ENCODE measurements at regions not wholly inside any gene's neighbourhood (a gene's known extent, or its start where the extent isn't known, plus 50 kb on each side); places are given as distances from the start of the nearest gene placed in this dataset.

GRCh38 chr5:2565147-2565546, 186.3 kb downstream of the IRX2 start:
- Histone ChIP-seq H3K4me1 (ENCODE audit: insufficient read depth, low read length) (no peaks in the 10 kb centered on the region), H3K4me2 (ENCODE audit: low read length) (no peak overlapping the region), H4K20me1 (ENCODE audit: insufficient read depth, low read length) (no peaks in the 10 kb centered on the region), H3K9ac (ENCODE audit: low read length) (no peak overlapping the region), H3K4me3 (ENCODE audit: insufficient read depth, low read depth, low read length) (no peak overlapping the region), H2AFZ (ENCODE audit: low read depth, low read length) (no peak overlapping the region), H3K9me3 (ENCODE audit: insufficient read depth, low read depth, low read length) (peaks cover 6% of the 10 kb centered on the region), H3K36me3 (ENCODE audit: insufficient read depth, low read length) (no peaks in the 10 kb centered on the region), H3K79me2 (ENCODE audit: insufficient read depth, low read length) (no peaks in the 10 kb centered on the region), H3K27ac (ENCODE audit: low read depth, low read length) (no peak overlapping the region), H3K27me3 (ENCODE audit: insufficient read depth, low read length) (no peaks in the 10 kb centered on the region)
- no peak for TF ChIP-seq EZH2 (IDR thresholded peaks at IDR 0.05; ENCODE audit: insufficient read depth, low read length)
- TF ChIP-seq, protein P1, sequence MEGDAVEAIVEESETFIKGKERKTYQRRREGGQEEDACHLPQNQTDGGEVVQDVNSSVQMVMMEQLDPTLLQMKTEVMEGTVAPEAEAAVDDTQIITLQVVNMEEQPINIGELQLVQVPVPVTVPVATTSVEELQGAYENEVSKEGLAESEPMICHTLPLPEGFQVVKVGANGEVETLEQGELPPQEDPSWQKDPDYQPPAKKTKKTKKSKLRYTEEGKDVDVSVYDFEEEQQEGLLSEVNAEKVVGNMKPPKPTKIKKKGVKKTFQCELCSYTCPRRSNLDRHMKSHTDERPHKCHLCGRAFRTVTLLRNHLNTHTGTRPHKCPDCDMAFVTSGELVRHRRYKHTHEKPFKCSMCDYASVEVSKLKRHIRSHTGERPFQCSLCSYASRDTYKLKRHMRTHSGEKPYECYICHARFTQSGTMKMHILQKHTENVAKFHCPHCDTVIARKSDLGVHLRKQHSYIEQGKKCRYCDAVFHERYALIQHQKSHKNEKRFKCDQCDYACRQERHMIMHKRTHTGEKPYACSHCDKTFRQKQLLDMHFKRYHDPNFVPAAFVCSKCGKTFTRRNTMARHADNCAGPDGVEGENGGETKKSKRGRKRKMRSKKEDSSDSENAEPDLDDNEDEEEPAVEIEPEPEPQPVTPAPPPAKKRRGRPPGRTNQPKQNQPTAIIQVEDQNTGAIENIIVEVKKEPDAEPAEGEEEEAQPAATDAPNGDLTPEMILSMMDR (IDR thresholded peaks at IDR 0.05; ENCODE audit: insufficient read depth, low read depth, low read length) = no peak
- no peak for FAIRE-seq
- Mint-ChIP-seq H3K9me3 (ENCODE audit: unreplicated experiment) (peaks cover 3% of the 10 kb centered on the region), H3K36me3 (ENCODE audit: low read depth, unreplicated experiment) (no peaks in the 10 kb centered on the region), H3K27me3 (ENCODE audit: low read depth, unreplicated experiment) (peaks cover 22% of the 10 kb centered on the region), H3K4me1 (ENCODE audit: low read depth, unreplicated experiment) (no peaks in the 10 kb centered on the region), H3K4me3 (ENCODE audit: unreplicated experiment) (no peak overlapping the region), H3K27ac (ENCODE audit: unreplicated experiment) (no peak overlapping the region)
- DNase-seq (ENCODE audit: low read depth) = no peak

DNA sequence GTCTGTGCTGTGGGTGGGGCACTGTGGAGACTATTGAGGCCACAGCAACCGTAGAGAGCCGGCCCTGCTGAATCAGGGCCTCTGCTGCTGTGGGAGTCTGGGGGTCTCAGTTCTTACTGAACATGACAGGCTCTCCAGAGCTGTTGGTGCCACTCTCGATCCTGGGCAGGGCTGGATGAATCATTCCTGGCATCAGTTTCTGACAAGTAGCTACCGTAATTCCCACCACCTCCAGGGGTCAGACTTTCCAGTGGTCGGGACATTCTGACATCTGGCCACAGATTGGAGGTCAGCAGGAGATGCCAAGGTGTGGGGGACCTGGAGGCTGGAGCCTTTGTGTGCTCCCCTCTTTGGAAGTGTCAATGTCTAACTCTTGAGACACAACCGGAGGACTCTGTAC, 188.4 kb downstream of the IRX2 start:
- Histone ChIP-seq H4K20me1 (ENCODE audit: insufficient read depth, low read length) (no peaks in the 10 kb centered on the region), H3K4me3 (ENCODE audit: insufficient read depth, low read depth, low read length) (no peak overlapping the region), H3K4me2 (ENCODE audit: low read length) (no peak overlapping the region), H3K36me3 (ENCODE audit: insufficient read depth, low read length) (no peaks in the 10 kb centered on the region), H3K27me3 (ENCODE audit: insufficient read depth, low read length) (no peaks in the 10 kb centered on the region), H3K27ac (ENCODE audit: low read depth, low read length) (no peak overlapping the region), H3K4me1 (ENCODE audit: insufficient read depth, low read length) (no peaks in the 10 kb centered on the region), H3K79me2 (ENCODE audit: insufficient read depth, low read length) (no peaks in the 10 kb centered on the region), H3K9me3 (ENCODE audit: insufficient read depth, low read depth, low read length) (peaks cover 6% of the 10 kb centered on the region), H3K9ac (ENCODE audit: low read length) (no peak overlapping the region), H2AFZ (ENCODE audit: low read depth, low read length) (no peak overlapping the region)
- Mint-ChIP-seq H3K27ac (ENCODE audit: unreplicated experiment) (no peak overlapping the region), H3K36me3 (ENCODE audit: low read depth, unreplicated experiment) (no peaks in the 10 kb centered on the region), H3K4me1 (ENCODE audit: low read depth, unreplicated experiment) (peaks cover 6% of the 10 kb centered on the region), H3K4me3 (ENCODE audit: unreplicated experiment) (no peak overlapping the region), H3K9me3 (ENCODE audit: unreplicated experiment) (peaks cover 3% of the 10 kb centered on the region), H3K27me3 (ENCODE audit: low read depth, unreplicated experiment) (peaks cover 17% of the 10 kb centered on the region)
- no peak for DNase-seq (ENCODE audit: low read depth)
- FAIRE-seq = no peak
- TF ChIP-seq, protein P1 (IDR thresholded peaks at IDR 0.05; ENCODE audit: insufficient read depth, low read depth, low read length) = no peak
- no peak for TF ChIP-seq EZH2 (IDR thresholded peaks at IDR 0.05; ENCODE audit: insufficient read depth, low read length)

GRCh38 chr5:2562036-2562435, 189.4 kb downstream of the IRX2 start:
- no peak overlapping the region for H3K4me3 Mint-ChIP-seq (ENCODE audit: unreplicated experiment)

More at GRCh38 chr5:2562036-2562435, 189.4 kb downstream of the IRX2 start:
- H2AFZ ChIP-seq (ENCODE audit: low read depth, low read length) = no peak overlapping the region
- H4K20me1 ChIP-seq (ENCODE audit: insufficient read depth, low read length) = no peaks in the 10 kb centered on the region
- FAIRE-seq (no peak), DNase-seq (ENCODE audit: low read depth) (no peak)
- H3K4me3 ChIP-seq (ENCODE audit: insufficient read depth, low read depth, low read length) = no peak overlapping the region
- no peaks in the 10 kb centered on the region for H3K36me3 Mint-ChIP-seq (ENCODE audit: low read depth, unreplicated experiment)
- H3K4me2 ChIP-seq (ENCODE audit: low read length) = no peak overlapping the region
- H3K4me1 ChIP-seq (ENCODE audit: insufficient read depth, low read length) = no peaks in the 10 kb centered on the region
- no peaks in the 10 kb centered on the region for H3K27me3 ChIP-seq (ENCODE audit: insufficient read depth, low read length)
- H3K27ac Mint-ChIP-seq (ENCODE audit: unreplicated experiment) = no peak overlapping the region
- H3K4me1 Mint-ChIP-seq (ENCODE audit: low read depth, unreplicated experiment) = peaks cover 6% of the 10 kb centered on the region
- no peak overlapping the region for H3K9ac ChIP-seq (ENCODE audit: low read length)
- TF ChIP-seq, protein P1 (IDR thresholded peaks at IDR 0.05; ENCODE audit: insufficient read depth, low read depth, low read length) = no peak
- TF ChIP-seq EZH2 (IDR thresholded peaks at IDR 0.05; ENCODE audit: insufficient read depth, low read length) = no peak
- no peaks in the 10 kb centered on the region for H3K36me3 ChIP-seq (ENCODE audit: insufficient read depth, low read length)
- H3K27ac ChIP-seq (ENCODE audit: low read depth, low read length) = no peak overlapping the region
- H3K27me3 Mint-ChIP-seq (ENCODE audit: low read depth, unreplicated experiment) = peaks cover 17% of the 10 kb centered on the region
- H3K79me2 ChIP-seq (ENCODE audit: insufficient read depth, low read length) = no peaks in the 10 kb centered on the region
- peaks cover 15% of the 10 kb centered on the region for H3K9me3 ChIP-seq (ENCODE audit: insufficient read depth, low read depth, low read length)
- H3K9me3 Mint-ChIP-seq (ENCODE audit: unreplicated experiment) = peaks cover 3% of the 10 kb centered on the region

Data from astrocyte (in vitro differentiated cells and primary cell).